ENCODE measurements at regions not wholly inside any gene's neighbourhood (a gene's known extent, or its start where the extent isn't known, plus 50 kb on each side); places are given as distances from the start of the nearest gene placed in this dataset.

DNA sequence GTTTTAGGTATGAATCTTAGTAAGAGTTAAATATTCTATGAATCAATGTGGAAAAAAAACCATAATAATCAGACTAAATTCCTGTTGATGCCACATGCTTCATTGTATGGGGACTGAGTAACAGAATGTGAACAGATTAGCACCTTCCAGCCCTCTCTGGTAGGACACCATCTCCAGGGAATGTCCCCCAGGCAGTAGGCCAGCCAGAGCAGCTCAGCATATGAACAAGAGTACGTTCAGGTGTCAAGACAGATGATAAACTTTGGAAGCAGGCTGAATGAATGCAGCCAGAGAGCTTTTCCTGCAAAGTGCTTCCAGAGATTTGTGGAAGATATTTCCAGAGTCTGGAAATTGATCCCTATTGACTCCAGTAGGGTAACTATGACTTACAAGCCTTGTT is 204.4 kb downstream of the RPS29 start:
- H3K4me3 ChIP-seq (replicated peaks; ENCODE audit: low read depth, low read length) = no peak overlapping the region
- no peak for DNase-seq (ENCODE audit: extremely low read depth, low read depth)
- TF ChIP-seq, protein P1, sequence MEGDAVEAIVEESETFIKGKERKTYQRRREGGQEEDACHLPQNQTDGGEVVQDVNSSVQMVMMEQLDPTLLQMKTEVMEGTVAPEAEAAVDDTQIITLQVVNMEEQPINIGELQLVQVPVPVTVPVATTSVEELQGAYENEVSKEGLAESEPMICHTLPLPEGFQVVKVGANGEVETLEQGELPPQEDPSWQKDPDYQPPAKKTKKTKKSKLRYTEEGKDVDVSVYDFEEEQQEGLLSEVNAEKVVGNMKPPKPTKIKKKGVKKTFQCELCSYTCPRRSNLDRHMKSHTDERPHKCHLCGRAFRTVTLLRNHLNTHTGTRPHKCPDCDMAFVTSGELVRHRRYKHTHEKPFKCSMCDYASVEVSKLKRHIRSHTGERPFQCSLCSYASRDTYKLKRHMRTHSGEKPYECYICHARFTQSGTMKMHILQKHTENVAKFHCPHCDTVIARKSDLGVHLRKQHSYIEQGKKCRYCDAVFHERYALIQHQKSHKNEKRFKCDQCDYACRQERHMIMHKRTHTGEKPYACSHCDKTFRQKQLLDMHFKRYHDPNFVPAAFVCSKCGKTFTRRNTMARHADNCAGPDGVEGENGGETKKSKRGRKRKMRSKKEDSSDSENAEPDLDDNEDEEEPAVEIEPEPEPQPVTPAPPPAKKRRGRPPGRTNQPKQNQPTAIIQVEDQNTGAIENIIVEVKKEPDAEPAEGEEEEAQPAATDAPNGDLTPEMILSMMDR (IDR thresholded peaks at IDR 0.05; ENCODE audit: low read depth, low read length, missing control alignments) = no peak

DNA sequence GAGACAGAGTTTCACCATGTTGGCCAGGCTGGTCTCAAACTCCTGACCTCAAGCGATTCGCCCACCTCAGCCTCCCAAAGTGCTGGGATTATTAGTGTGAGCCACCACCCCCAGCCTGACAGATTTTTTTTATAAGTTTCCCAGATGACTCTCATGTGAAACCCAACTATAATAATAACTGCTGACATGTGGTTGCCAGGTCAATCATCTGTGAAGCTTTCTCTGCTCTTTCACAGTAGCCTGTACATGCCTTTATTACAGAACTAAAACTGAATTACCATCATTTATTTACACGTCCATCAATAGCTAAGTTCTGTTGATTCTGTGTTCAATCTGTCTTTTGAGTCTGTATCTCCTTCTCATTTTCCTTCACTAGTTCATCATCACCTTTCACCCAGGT is 218.5 kb downstream of the RPS29 start:
- no peak for DNase-seq (ENCODE audit: extremely low read depth, low read depth)
- H3K4me3 ChIP-seq (replicated peaks; ENCODE audit: low read depth, low read length) = no peak overlapping the region
- TF ChIP-seq, protein P1 (IDR thresholded peaks at IDR 0.05; ENCODE audit: low read depth, low read length, missing control alignments) = no peak

DNA sequence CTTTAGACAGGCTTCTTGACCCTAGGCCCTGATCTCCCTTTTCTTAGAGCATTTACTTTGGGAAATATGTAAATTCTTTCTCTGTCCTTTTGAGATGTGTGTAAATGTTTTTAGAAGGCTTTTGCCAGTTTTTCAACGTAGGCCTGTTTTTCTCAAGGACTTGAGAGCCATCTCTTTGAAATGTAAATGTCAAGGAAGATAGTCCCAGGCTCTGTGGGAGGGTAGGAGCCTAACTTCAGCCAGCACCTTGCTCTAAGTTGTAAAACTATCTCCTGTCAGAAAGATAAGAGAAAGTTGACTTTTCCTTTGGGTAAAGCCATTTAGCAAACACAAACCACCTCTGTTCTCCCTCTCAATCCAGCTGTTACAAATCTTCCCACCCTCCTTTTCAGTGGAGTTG is 219.8 kb downstream of the RPS29 start:
- no peak overlapping the region for H3K4me3 ChIP-seq (replicated peaks; ENCODE audit: low read depth, low read length)
- TF ChIP-seq, protein P1 (IDR thresholded peaks at IDR 0.05; ENCODE audit: low read depth, low read length, missing control alignments) = no peak
- no peak for DNase-seq (ENCODE audit: extremely low read depth, low read depth)

DNA sequence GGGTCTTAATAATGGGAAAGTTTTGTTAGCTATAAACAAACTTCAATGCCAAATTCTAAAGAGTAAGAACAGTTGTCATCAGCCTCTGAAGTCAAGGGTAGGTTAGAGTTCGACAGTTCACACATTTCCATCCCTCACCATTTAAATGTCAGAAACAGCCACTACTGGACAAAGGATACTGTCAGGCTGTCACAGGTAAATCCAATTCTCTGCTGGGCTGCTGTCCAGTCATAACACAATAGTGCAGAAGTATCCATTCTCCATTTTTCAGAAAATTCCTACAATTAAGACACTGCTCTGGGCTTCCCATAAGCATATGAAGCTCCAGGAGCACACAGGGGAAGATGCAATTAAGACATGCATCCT is 221.4 kb downstream of the RPS29 start:
- H3K4me3 ChIP-seq (replicated peaks; ENCODE audit: low read depth, low read length) = no peak overlapping the region
- DNase-seq (ENCODE audit: extremely low read depth, low read depth) = no peak
- TF ChIP-seq, protein P1 (IDR thresholded peaks at IDR 0.05; ENCODE audit: low read depth, low read length, missing control alignments) = no peak

DNA sequence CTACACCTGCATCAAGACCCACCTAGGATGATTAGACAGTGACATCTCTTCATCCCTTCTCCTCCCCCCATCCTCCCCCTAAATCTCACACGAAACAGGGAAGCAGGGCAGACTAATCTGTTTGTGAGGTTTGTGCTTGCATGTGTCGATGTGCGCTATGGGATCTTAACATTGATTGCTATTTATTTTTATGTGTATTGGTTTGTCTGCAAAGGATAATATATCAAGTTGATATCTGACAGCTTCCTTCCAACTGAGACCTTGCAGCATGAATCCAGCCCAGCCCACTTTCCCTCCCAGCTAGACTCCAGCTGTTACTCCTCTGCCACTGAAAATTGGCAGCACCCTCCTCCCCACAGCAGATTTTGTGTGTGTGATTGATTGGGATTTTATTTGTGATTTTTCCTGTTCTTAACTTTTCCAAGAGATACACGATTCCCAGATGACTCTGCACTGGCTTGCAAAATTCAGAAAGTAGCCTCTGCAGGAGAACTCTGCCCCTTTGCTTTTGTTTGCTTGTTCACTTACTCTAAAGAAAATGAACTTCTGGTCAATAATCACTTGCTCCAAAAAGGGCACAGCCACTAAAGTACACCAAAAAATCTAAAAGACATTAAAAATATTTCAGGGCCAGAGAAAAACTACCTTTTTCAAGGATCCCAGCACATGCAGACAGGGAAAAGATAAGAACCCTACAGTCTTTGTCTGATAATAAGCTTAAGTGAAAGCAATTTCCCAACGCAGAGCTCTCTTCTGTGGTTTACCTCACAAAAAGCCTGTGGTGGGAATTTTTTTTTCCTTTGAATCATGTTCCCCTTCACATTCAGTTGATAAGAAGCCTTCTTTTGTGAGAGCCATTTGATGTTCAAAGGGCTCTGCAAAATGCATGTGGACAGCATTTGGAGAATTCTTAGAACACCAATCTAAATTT is 222.1 kb downstream of the RPS29 start:
- no peak for DNase-seq (ENCODE audit: extremely low read depth, low read depth)
- TF ChIP-seq, protein P1 (IDR thresholded peaks at IDR 0.05; ENCODE audit: low read depth, low read length, missing control alignments) = no peak
- H3K4me3 ChIP-seq (replicated peaks; ENCODE audit: low read depth, low read length) = no peak overlapping the region

DNA sequence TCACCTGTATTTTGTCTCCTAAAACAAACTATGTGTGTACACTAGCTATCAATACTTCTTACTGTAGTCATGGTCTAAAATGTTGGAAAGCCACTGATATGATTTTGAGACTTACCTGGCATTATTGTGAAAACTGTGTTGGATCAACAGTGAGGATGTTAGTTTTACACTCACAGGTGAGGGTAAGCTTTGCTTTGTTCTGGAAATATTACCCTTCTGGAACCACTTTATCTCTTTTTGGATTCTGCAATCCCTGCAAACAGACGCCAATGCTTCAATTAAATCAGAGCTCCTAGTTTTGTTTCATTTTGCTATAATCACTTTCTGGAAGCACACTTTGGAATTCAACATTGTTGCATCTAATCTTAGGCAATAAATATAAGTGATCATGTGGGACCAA is 223.3 kb downstream of the RPS29 start:
- TF ChIP-seq, protein P1 (IDR thresholded peaks at IDR 0.05; ENCODE audit: low read depth, low read length, missing control alignments) = no peak
- H3K4me3 ChIP-seq (replicated peaks; ENCODE audit: low read depth, low read length) = no peak overlapping the region
- no peak for DNase-seq (ENCODE audit: extremely low read depth, low read depth)
